GM12878 (cell line): ENCODE measurements at regions not wholly inside any gene's neighbourhood (a gene's known extent, or its start where the extent isn't known, plus 50 kb on each side); places are given as distances from the start of the nearest gene placed in this dataset.
A peak's percentile ranks its signal among the peaks of the same experiment; 100 is the strongest.

Experiments
- ATF2 ChIP-seq: IDR thresholded peaks from 2 replicates; pipeline ENCODE4 v1.6.1; 2012; ENCODE audit warnings: low read length, inconsistent platforms
- BCLAF1 ChIP-seq: fragments of 450-650 bp; IDR thresholded peaks from 2 replicates; pipeline ENCODE4 v1.6.1; 2017; ENCODE audit warnings: antibody characterized with exemption, mild to moderate bottlenecking, moderate library complexity
- BMI1 ChIP-seq: fragments of 450-650 bp; IDR thresholded peaks from 2 replicates; pipeline ENCODE4 v1.6.1; 2016; ENCODE audit warnings: mild to moderate bottlenecking, moderate library complexity, borderline replicate concordance
- BRCA1 ChIP-seq: IDR thresholded peaks from 2 replicates; pipeline ENCODE4 v1.6.1; 2011; ENCODE audit warnings: low read depth, low read length, improper control_type of control experiment
- CHD1 ChIP-seq: IDR thresholded peaks from 2 replicates; pipeline ENCODE4 v1.6.1; 2012; ENCODE audit warnings: low read depth, low read length, improper control_type of control experiment
- CREB1 ChIP-seq: IDR thresholded peaks from 2 replicates; pipeline ENCODE4 v1.6.1; 2012; ENCODE audit warnings: low read depth, mild to moderate bottlenecking, inconsistent platforms
- IKZF2 ChIP-seq, 2 experiments: fragments of 450-650 bp; IDR thresholded peaks; 2 replicates each; pipeline ENCODE4 v1.6.1; 2017; ENCODE audit warnings: mild to moderate bottlenecking in 2 of 2, moderate library complexity in 2 of 2
- KDM1A ChIP-seq: fragments of 200-600 bp; sonication (generic); IDR thresholded peaks from 2 replicates; pipeline ENCODE4 v1.6.1; 2016; ENCODE audit warnings: borderline replicate concordance
- MEF2B ChIP-seq: fragments of 450-650 bp; IDR thresholded peaks from 2 replicates; pipeline ENCODE4 v1.6.1; 2018; ENCODE audit warnings: mild to moderate bottlenecking, moderate library complexity; ENCODE audit not compliant: partially characterized antibody, poor library complexity, severe bottlenecking
- NFYB ChIP-seq: IDR thresholded peaks from 2 replicates; pipeline ENCODE4 v1.6.1; 2011; ENCODE audit warnings: low read depth, mild to moderate bottlenecking, low read length, improper control_type of control experiment, moderate library complexity; ENCODE audit not compliant: insufficient read depth
- NR2F1 ChIP-seq: fragments of 450-650 bp; conservative IDR thresholded peaks from 2 replicates; pipeline ENCODE4 v1.6.1; 2017; ENCODE audit warnings: mild to moderate bottlenecking
- REST ChIP-seq: IDR thresholded peaks from 2 replicates; pipeline ENCODE4 v1.6.1; 2012; ENCODE audit warnings: mild to moderate bottlenecking, low read depth, low read length
- RUNX3 ChIP-seq: IDR thresholded peaks from 2 replicates; pipeline ENCODE4 v1.6.1; 2012; ENCODE audit warnings: low read length, inconsistent platforms
- SIN3A ChIP-seq: IDR thresholded peaks from 2 replicates; pipeline ENCODE4 v1.6.1; 2012; ENCODE audit warnings: low read depth, low read length, improper control_type of control experiment
- SIX5 ChIP-seq: IDR thresholded peaks from 2 replicates; pipeline ENCODE4 v1.6.1; 2011; ENCODE audit warnings: mild to moderate bottlenecking, low read depth, low read length, moderate library complexity; ENCODE audit not compliant: severe bottlenecking
- SMAD1 ChIP-seq: fragments of 450-650 bp; IDR thresholded peaks from 2 replicates; pipeline ENCODE4 v1.6.1; 2018; ENCODE audit warnings: mild to moderate bottlenecking, low read depth; ENCODE audit not compliant: partially characterized antibody
- SMAD5 ChIP-seq: IDR thresholded peaks from 2 replicates; pipeline ENCODE4 v1.6.1; 2016; ENCODE audit warnings: antibody characterized with exemption, low read depth
- SMARCA5 ChIP-seq: fragments of 450-650 bp; IDR thresholded peaks from 2 replicates; pipeline ENCODE4 v1.6.1; 2017; ENCODE audit warnings: mild to moderate bottlenecking
- SPI1 ChIP-seq: IDR thresholded peaks from 2 replicates; pipeline ENCODE4 v1.6.1; 2011; ENCODE audit warnings: low read depth, mild to moderate bottlenecking, low read length, moderate library complexity, borderline replicate concordance; ENCODE audit not compliant: insufficient read depth
- SREBF1 ChIP-seq: IDR thresholded peaks from 2 replicates; pipeline ENCODE4 v1.6.1; 2012; ENCODE audit warnings: mild to moderate bottlenecking, low read length
- SREBF2 ChIP-seq: IDR thresholded peaks from 2 replicates; pipeline ENCODE4 v1.6.1; 2012; ENCODE audit warnings: mild to moderate bottlenecking, low read length
- STAT1 ChIP-seq: fragments of 450-650 bp; conservative IDR thresholded peaks from 2 replicates; pipeline ENCODE4 v1.6.1; 2014; ENCODE audit warnings: antibody characterized with exemption, mild to moderate bottlenecking
- TARDBP ChIP-seq: IDR thresholded peaks from 2 replicates; pipeline ENCODE4 v1.6.1; 2016; ENCODE audit warnings: borderline replicate concordance
- YY1 ChIP-seq: IDR thresholded peaks from 2 replicates; pipeline ENCODE4 v1.6.1; 2011; ENCODE audit warnings: low read depth, mild to moderate bottlenecking, low read length
- ZNF24 ChIP-seq: fragments of 450-650 bp; IDR thresholded peaks from 2 replicates; pipeline ENCODE4 v1.6.1; 2017; ENCODE audit warnings: antibody characterized with exemption, mild to moderate bottlenecking

- no peak for TF ChIP-seq REST
- TF ChIP-seq CREB1, result peak; percentile 81
- TF ChIP-seq SIX5, result no peak
- TF ChIP-seq RUNX3, result peak; percentile 92
- TF ChIP-seq SMARCA5, result no peak; the same call in 1 of the 2 replicates
- no peak for TF ChIP-seq ZNF24
- TF ChIP-seq NFYB, result no peak
- no peak for TF ChIP-seq SMAD1
- TF ChIP-seq BMI1, result no peak
- TF ChIP-seq BRCA1, result no peak
- TF ChIP-seq BCLAF1, result 0 out of 2 replicates have a peak, but pooled peaks have one; percentile 36
- TF ChIP-seq TARDBP, result no peak
- TF ChIP-seq SPI1, result peak; percentile 55
- TF ChIP-seq SIN3A, result no peak
- peak; percentile 40 to 54; a peak in 2 of 4 replicates for TF ChIP-seq IKZF2 (IDR thresholded peaks at IDR 0.05)
- no peak for TF ChIP-seq SREBF2
- no peak for TF ChIP-seq SREBF1
- TF ChIP-seq SMAD5, result 0 out of 2 replicates have a peak, but pooled peaks have one; percentile 43
- TF ChIP-seq KDM1A, result no peak
- TF ChIP-seq CHD1, result no peak
- TF ChIP-seq STAT1, result no peak
- 0 out of 2 replicates have a peak, but pooled peaks have one; percentile 9 for TF ChIP-seq YY1
- no peak for TF ChIP-seq ATF2
- no peak for TF ChIP-seq MEF2B
- TF ChIP-seq NR2F1, result 0 out of 2 replicates have a peak, but pooled peaks have one; percentile 34
Measured at GRCh38 chr11:123357990-123358827, 71.9 kb upstream of the GRAMD1B start (continued).
